GM18517 (cell line): ENCODE measurements at regions not wholly inside any gene's neighbourhood (a gene's known extent, or its start where the extent isn't known, plus 50 kb on each side); places are given as distances from the start of the nearest gene placed in this dataset.
"Not testable (repeated sequence)": the region's sequence is repeated elsewhere in the genome, so short reads cannot be mapped to it uniquely, and the experiment has no call there.

Experiments used
- ATAC-seq: cut with Tn5 transposase; IDR thresholded peaks from one replicate; pipeline ENCODE4 v1.9.1; 2021; ENCODE audit warnings: mild to moderate bottlenecking, moderate library complexity; ENCODE audit not compliant: unreplicated experiment

DNA sequence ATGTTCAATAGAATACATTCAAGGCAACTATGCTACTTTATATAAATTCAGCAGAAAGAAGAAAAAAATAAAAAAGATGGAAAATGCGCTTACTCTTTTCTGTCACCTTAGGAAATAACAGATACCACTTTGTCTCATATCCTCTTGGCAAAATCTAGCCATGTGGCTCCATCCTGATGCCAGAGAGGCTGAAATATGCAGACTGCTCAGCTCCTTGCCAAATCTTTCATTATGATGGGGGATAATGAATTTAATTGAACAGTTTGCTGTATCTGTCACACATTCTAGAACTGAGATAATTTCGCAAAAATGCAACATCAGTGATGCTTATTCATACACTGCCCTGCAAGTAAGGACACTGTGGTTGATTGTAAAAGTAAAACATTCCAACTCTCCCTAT is 1081.5 kb downstream of the PLOD2 start:
- no peak for ATAC-seq

DNA sequence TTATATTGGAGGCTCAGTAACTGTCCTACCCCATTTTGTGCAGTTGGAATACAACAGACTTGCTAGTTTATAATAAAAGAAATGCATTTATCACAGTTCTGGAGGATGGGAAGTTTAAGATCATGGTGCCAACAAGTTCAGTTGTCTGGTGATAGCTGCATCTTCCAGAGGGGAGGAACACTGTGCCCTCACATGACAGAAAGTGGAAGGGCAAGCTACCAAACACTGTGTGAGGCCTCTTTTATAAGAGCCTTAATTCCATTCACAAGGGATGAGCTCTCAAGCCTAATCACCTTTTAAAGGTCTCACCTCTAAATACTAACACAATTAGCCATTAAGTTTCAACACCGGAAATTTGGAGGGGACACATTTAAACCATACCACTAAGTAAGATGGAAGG is 1073.9 kb downstream of the PLOD2 start:
- no peak for ATAC-seq

DNA sequence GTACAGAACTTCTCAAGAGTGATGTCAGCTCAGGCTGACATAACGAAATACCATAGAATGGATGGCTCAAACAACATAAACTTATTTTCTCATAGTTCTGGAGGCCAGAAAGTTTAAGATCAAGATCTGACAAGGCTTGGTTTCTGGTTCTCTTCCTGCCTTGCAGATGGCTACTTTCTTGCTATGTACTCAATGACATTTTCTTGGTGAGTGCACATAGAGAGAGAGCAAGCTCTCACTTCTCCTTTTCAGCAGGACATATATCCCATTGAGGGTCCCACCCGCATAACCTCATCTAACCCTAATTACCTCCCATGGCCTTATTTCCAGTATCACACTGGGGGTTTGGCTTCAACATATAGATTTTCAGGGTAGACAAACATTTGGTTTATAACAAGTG is 1072.1 kb downstream of the PLOD2 start:
- ATAC-seq: peak; percentile 74

DNA sequence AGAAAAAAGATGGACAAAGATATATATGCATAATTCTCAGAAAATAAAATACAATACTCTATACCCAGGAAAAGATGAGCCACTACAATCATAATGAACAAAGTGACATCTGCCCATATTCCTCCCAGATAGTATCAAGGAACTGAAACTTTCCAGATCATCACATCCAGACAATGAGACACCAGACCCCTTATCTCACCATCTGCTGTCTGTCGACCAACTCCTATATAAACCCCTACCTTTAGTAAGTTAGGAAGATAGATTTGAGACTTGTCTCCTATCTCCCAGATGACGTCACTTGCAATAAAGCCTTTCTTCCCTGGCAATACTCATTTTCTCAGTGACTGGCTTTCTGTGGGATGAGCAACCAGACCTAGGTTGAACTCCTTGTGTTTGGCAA is 1071.6 kb downstream of the PLOD2 start:
- peak; percentile 12 for ATAC-seq

DNA sequence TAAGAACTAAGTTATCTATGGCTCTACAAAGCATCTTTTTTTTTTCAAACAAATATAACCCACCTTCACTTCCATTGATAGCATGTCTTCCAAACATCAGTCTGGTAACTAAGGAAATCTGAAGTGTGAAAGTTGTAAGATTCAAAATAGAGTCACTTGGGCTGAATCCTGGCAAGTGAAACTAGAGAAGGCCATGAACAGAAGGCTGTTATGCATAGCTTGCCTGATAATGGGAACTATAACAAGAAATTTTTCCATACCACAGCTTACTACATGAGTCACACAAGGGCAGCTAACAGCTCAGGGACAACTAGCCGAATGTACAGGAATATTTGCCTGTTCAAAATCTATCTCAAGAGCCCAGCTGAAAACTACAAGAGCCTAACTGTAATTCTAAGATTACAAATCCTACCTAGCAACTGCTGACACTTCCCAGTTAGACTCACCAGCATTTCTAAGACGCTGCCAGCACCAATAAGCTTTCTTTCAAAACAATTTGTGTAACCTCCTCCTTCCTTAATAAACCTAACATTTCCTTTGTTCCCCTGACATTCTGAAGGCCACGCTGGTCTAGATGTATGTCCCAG is 1066.5 kb downstream of the PLOD2 start:
- peak; percentile 96 for ATAC-seq

DNA sequence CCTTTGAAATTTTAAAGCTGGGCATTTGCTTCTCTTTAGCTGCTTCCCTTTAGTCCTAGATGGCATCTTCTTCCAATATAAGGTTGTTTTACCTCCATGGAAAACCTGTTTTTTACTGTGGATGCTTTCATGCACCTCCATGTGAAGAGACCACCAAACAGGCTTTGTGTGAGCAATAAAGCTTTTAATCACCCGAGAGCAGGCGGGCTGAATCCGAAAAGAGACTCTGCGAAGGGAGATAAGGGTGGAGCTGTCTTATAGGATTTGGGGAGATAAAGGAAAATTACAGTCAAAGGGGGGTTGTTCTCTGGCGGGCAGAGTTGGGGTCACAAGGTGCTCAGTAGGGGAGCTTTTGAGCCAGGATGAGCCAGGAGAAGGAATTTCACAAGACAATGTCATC is 1049.8 kb downstream of the PLOD2 start:
- not testable (repeated sequence) for ATAC-seq

DNA sequence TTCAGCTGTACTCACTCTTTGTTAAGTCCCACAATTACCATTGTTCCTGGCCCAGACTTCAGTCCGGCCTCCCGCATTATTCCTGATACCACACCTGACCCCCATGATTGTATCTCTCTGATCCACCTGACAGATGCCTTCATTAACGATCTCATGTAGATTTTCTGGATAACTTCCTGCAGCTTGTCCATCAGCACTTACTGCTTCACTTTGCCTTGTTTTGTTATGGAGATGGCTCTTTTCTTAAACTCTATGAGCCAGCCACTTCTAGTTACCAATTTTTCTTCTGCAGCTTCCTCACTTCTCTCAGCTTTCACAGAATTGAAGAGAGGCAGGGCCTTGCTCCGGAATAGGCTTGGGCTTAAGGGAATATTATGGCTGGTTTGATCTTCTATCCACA is 1044.2 kb downstream of the PLOD2 start:
- no peak for ATAC-seq

DNA sequence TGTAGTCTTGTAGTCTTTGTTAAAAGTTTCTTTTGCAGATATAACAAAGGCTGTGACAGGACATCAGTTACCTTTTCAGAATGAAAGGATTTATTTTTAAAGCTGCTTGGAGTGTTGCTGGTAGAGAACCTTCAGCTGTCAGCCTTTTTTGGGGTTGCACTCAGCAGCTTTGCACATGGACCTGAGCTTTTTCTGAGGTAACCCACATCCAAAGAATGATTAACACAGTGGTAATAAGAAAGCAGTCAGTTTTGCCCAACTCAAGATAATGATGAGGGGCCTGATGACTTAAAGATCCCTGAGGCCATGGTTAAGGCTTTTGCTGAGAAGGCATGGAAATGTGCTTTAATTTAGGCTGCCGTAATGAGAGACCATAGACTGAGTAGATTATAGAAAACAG is 1042.7 kb downstream of the PLOD2 start:
- ATAC-seq: no peak

DNA sequence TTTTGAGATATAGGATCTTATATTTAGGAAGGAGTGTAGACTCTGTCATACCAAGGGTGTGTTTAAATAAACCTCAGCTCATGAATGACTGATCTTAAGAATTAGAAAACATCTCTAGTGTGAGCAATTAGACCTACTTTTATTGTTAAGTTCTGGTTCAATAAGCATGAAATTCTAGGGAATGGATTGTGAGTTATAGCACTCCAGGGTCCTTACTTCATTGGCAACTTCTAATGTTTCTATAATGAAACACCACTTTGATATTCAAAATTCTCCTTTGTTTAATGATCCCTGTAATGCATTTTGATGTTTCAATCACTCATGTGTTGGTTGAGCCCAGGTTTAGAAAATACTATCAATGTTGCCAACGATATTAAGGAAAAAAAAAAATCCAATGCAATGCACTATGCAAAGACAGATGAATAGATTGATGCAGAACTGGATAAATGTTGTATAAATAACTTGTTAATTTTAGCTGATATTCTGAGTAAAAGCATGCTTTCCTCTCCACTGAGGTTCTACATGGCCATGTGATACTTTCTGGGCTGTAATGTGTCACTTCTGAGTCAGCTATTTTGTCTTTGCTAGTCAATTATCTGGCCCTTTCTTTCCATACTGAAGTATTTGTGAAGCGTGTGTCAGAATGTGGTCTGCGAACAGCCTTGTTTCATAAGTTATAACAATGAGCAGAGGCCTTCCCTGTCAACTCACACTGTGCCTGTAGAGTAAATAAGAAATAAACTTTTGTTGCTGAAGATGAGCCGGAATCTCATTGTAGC is 1035.9 kb downstream of the PLOD2 start:
- ATAC-seq: no peak

DNA sequence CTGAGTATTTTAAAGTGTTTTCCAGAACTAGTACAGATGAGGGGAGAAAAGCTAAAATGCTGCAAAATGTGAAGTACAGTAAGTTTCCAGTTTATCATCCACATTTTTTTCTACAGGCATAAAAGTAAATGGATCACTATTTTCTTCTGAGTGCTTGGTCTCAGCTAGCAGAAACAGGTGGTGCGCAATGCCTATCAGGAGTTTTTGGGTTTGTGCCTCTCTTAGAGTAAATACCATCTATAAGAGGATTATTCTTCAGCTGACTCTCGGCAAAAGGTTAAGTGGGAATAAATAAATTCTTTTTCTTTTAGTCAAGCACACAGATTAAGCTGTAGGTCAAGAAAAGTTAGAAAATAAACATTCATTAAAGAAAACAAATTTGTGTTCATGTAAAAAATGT is 1027.7 kb downstream of the PLOD2 start:
- no peak for ATAC-seq

DNA sequence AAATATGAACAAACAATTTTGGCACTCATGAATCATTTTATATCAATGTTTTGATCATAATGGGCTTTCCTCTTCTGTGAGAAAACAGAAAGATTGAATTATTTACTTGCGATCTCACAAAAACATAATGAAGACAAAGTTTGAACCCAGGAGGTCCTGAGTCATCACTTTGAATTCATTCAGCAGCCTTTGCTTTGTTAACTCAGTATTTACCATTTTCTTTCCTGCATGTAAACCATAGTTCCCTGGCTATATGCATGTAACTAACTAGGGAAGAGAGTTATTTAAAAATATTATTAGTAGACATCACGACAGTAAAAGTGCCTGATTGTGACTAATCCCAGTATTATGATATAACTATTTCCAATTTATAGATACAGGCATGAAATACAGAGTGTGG is 1026.2 kb downstream of the PLOD2 start:
- no peak for ATAC-seq

DNA sequence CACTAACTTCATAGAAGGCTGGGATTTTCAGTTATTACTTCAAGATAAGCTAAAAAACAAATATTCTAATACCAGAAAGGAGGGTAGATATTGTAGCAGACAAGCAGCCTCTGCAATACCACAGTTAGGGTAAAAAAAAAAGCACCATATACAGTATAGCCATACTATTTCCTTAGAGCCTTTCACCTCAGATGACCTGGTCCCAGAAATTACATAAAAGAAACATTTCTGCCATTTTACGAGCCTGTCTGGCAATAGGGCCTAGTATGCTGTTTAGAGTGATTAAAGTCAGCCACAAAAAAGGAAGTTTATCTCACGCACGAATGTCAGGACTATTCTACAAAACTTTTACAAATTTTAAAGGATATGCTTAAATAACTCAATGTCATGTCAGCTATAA is 1016.6 kb downstream of the PLOD2 start:
- no peak for ATAC-seq

DNA sequence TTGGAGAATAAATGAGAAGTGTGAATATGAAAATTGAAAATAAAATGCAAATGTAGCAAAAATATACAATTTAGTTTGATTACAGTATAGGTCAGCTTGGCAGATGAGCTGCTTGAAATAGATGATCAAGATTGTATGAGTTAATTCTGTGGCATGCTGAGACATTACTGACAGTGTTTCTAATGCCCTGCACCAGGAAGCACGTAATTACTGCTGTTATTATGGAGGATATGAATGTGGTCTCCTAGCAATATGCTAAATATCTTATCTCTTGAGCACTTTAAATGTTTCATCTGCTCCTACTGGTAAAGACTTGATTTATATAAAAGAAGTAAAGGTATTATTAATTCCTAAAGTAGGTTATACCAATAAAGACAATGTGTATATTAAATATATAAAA is 1015.5 kb downstream of the PLOD2 start:
- no peak for ATAC-seq

DNA sequence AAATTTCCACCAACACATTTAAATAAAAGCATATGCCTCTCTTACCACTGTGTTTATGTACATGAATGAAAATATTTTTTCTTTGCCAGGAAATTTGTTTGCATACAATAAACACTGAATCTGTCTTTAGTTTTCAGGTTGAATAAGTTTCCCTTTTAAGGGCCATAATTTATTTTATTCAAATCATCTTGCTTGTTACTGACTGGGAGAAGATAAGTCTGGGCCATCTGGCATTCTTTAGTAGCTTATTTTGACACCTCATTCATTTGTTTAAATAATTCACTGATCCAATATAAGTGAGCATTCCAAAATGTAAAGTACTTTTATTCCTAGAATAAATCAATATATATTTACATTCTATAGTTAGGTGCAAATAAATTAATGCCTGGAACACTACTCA is 1001.3 kb downstream of the PLOD2 start:
- no peak for ATAC-seq

DNA sequence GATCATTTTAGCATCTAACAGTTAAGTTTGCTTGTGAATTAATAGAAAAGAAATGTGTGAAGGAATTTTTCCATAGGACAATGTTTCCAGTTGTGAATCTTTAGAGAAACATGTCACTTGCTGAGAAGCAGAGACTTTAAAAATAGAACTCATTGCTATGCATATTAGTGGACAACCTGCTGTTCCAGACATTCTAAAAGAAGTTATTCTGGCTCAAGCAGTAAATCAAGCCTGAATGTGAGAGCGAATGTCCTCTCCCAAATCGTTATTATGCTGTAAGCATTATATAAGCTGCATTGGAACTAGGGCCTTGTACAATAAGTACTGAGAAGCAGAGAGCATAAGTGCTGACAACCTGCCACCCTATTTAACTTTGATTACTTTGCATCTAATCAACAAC is 990.9 kb downstream of the PLOD2 start:
- no peak for ATAC-seq

DNA sequence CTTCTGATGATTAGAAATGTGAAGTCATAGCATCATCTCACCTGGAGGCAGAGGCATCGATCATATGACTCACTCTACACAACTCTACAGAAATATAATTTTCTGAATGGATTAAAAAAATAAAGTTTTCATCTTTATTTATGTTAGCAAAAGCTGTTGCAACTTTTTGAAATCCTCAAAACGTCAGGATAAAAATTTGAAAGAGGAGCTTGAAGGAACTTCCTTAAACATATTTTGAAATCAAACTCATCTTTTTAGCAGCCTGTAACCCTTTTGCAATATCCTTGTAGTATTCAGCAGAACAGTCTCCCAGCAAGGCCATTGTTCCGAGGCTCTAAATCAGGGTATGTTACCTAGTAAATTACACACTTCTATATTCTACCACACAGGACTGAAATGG is 985.4 kb downstream of the PLOD2 start:
- ATAC-seq: no peak

DNA sequence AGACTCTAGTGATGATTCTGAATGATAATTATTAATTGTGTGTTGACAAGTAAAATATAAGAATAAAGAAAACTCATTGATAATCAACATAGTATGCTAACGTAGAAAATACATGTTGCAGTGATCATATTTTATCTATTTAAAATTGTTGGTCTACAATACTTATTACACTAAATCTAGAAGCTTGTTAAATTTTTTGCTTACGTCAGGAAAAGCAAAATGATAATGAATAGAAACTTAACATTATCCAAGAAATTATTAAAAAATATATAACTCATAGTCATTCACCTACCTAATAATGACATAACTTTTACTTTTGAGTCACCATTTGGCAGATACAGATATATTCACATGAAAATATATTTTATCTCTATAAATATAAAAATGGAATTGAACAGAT is 984.1 kb downstream of the PLOD2 start:
- no peak for ATAC-seq

DNA sequence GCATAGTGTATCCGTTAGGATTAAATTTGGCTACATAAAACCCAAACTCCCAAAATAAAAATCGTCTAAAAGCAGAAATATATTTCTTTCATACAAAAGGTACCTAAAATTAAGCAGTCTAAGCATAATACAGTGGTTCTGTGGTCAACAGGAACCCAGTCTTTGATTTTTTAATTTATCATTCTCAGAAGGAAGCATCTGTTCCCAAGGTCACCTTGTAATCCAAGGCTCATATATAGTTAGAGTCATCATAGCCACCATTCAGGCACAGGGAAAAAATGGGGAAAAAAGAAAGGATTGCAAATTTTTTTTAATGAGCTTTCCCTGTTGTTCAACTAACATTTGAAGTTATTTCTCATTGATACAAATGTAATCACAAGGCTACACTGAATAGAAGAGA is 983.2 kb downstream of the PLOD2 start:
- no peak for ATAC-seq

DNA sequence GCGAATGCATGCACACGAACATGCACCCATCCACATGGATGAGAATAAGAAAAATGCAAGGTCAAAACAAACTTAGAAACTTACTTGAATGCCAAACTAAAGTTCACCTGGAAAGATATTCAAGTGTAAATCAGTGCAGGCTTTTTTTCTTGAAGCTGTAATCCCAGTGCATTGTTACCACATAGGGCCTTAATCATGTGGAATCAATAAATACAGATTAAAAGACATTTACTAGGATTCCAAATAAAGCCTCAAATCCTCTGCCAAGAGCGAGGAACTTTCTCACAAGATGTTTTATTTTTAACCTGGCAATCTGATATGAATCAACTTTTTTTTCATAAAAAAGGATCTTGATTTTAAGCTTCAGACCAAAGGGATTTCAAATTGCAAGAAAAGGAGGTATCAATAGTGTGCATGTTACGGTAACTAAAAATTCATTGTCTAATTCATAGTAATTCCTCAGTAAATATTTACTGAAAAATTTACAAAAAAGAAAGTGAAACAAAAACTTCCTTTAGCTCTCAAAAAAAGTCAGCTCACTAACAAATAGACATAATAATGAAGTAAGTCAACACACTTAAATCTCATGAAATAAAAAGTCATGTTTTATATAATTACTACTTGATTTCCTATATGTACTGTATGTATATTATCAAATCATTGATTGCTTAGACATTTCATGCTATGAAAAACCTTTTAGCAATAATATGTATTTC is 978.6 kb downstream of the PLOD2 start:
- ATAC-seq: no peak

DNA sequence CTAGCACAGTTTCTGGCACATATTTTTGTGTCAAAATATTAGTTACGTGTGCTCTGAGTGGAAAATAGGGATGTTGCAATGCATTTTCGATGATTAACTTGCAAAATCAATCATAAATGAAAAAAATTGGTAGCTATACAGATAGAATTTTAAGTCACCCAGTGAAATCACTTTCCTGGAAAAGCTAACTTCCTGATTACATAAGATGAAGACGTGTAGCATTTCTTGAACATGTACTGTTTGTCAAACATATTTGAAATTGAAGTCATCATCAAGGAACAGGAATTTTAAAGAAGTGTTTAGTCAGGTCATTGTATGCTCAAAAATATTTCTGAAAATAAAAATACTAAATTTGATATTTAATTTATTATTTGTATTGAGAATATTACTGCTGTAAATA is 977.7 kb downstream of the PLOD2 start:
- ATAC-seq: no peak

DNA sequence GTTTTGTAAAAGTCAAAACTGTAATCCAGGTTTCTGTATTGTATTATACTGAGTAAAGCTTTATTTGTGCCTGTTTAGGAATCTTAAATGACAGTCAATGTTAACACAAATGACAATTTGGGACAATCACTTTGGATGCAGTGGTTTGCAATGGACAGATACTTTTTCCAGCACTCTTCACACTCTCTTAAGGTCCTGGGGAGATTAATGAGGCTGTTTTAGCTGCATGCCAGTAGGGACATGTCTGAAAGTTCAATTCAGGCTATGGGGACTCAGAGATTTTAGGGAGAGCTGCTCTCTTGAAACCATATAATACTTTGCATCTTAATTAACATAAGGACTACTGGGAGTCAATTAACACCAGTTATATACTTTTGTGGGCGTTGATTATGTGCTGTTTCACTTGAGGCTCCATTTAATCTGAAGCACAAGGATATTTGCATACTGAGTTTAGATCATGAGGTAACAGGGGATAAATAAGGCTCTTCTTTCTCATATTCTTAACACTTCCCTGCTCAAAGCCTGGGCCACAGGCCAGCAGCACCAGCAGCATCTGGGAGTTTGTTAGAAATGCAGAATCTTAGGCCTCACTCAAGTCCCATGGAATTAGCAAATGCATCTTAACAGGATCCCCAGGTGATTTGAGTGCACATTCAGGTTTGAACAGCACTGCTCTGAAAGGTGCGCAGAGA is 972.8 kb downstream of the PLOD2 start:
- no peak for ATAC-seq

DNA sequence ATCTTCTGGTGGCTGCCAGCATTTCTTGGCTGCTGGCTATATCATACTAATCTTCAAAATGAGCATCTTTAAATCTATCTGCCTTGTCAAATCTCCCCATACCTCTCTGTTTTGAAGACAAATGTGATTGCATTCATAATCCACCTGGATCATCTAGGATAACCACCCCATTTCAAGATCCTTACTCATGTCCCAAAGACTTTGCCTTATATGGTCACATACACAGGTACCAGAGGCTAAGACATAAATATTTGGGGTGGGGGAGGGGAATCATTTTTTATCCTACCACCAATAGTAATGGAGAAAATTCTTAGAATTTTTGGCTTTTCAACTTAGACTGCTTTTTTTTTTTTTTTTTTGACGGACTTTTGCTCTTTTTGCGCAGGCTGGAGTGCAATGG is 970.8 kb downstream of the PLOD2 start:
- no peak for ATAC-seq
